Pancreas (tissue), 10 donors: ENCODE measurements at regions not wholly inside any gene's neighbourhood (a gene's known extent, or its start where the extent isn't known, plus 50 kb on each side); places are given as distances from the start of the nearest gene placed in this dataset.

Source experiments
- ATAC-seq, 4 donors: fragments of 200-7000 bp; cut with Tn5 transposase; one replicate each; pipeline versions ENCODE4 v1.8.0 to v1.9.1; 2020; ENCODE audit warnings: mild to moderate bottlenecking in 4 of 4, moderate library complexity in 4 of 4
- DNase-seq, 6 donors: peaks; one replicate each; pipeline ENCODE4 v3.0.0-alpha.2; 2020
- FAIRE-seq: peaks from 2 replicates; lab custom pipeline; 2012; peaks lifted over from hg19 to GRCh38; lab: Jason Lieb, UNC
- H3K27ac ChIP-seq, 4 donors: fragments of 200-600 bp; sonication (generic); 1 replicate in 3 of 4; 2 replicates in 1 of 4; pipeline versions ENCODE4 v1.5.0 to v1.8.0; 2020
- H3K27me3 ChIP-seq, 4 donors: fragments of 200-600 bp; one replicate each; pipeline ENCODE4 v1.8.0; 2021
- H3K36me3 ChIP-seq, 3 donors: fragments of 200-600 bp; sonication (generic) in 1 of 3; one replicate each; pipeline versions ENCODE4 v1.5.0 to v1.8.0; 2020 to 2021
- H3K4me1 ChIP-seq, 3 donors: fragments of 200-600 bp; one replicate each; pipeline ENCODE4 v1.8.0; 2021
- H3K4me3 ChIP-seq, 4 donors: fragments of 200-600 bp; sonication (generic) in 2 of 4; one replicate each; pipeline versions ENCODE4 v1.5.0 to v1.8.0; 2020 to 2021
- H3K9me3 ChIP-seq, 4 donors: fragments of 200-600 bp; one replicate each; pipeline ENCODE4 v1.8.0; 2021
- WGBS, 2 donors: extraction: QIAGEN DNeasy Blood & Tissue Kit; methylation state at CpG; one replicate each; pipeline ENCODE4 v1.1.7; 2013; 5-methylcytosine and 5-hydroxymethylcytosine counted together
- intact Hi-C, 3 donors: fragments of 100-400 bp; cut with DNase I; formaldehyde crosslinking; loops; one replicate each; pipeline versions ENCODE4 v1.11.1 to v1.14.2; 2022
- TF ChIP-seq, protein P1 (sequence below), 4 donors: fragments of 200-600 bp; sonication (generic) in 3 of 4; IDR thresholded peaks; one replicate each; pipeline versions ENCODE4 v1.5.0 to v1.8.0; 2021; ENCODE audit warnings: antibody characterized with exemption in 4 of 4
- donor health status: healthy with polysubstance abuse.
- donor health status: DM: no; HTN: no; CAD: no; lungs with moderate emphysema.
- donor health status: DM: no; HTN: no; CAD: no.
- donor health status: control.
- donor health status: control.
- donor health status: Bipolar disorder and iron deficiency.
- donor health status: DM: yes; HTN: yes; CAD: no.
- donor health status: DM: no; HTN: no; CAD: no.
- donor health status: DM: no; HTN: no; CAD: no.
- donor health status: DM: yes; HTN: yes; CAD: no.

DNA sequence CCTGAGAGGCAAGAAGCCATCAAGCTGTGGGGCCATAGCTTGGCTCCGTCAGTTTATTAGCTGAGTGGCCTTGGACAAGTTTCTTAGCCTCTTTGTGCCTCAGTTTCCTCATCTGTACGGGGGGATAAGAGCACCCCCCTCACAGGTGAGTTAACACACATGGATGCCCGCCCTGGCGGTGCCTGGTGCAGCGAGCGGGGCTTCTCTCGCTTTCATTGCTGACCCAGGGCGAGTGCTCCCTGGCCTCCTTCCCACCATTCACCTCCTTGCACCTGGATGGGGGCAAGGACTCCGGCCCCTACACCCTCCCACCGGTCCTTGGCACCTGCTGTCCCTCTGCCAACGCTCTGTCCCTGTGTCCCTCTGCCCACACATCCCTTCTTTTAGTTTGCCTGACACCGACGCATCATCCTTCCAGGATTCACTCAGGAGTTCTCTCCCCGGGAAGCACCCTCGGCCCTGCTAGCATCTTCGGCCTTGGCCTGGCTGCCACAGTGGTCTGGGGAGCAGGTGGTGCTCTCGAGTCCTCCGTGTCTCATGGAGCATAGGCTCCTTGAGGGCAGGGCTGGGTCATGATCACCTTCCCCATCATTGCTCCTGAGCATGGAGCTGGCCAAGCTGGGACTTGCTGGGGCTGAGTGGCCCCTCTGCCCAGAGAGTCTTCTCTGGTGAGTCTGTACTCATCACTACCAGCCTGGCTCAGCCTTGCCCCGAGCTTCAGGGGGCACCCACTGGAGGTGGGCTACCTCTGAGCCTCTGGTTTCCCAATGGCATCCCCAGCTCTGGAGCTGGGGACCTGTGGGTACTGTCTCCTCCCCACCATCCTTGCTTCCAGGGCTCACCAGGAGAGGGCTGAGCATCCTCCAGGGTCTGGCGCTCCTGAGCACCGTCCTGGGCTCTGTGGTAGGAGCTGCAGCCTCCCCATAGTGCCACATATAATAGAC lies 53.8 kb upstream of the SORCS2 start:
- no peaks in the 10 kb centered on the region for H3K36me3 ChIP-seq
- intact Hi-C loops: no loop called here
- no peak for FAIRE-seq

DNA sequence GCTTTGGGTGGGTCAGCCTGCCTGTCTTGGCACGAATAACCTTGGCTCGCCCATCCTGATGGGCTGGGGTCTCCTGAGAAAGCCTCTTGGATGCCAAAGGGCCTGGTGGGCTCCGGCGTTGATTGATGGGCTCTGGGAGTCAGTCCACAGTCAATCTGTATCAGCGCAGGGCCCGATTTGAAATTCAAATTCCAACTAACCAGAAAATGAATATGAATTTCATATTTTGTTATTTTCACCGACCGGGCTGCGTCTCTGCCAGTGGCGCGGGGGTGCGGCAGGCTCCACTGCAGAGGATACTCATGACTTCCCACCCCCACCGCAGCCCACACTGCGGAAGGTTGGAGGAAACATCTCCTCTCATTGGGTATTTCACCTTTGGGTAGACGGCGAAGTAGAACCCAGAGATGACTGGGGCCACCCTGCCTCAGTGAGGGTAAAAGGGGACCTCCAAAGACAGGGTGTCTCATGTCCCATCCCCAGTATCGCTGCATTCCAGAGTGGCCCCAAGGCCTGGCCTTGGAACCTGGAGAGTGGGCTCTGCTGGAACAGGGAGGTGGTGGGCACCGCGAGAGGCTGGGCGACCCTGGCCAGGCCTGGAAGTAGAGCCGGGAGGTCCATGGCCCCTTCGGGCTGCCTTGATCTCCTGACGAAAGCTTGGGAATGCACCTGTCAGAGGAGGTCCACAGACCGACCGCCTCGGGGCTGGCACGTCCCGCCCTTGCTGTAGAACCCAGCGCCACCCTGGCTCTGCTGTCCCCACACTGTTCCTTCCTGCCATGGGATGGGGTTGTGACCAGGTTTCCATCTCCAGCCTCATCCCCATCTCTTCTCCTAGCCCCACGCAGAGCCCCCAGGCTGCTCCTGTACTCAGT lies 54.8 kb upstream of the SORCS2 start:
- Histone ChIP-seq H3K36me3 (no peaks in the 10 kb centered on the region), H3K4me1 (no peaks in the 10 kb centered on the region), H3K27me3 (no peaks in the 10 kb centered on the region), H3K4me3 (no peak overlapping the region), H3K27ac (no peak overlapping the region), H3K9me3 (no peaks in the 10 kb centered on the region)
- TF ChIP-seq, protein P1, sequence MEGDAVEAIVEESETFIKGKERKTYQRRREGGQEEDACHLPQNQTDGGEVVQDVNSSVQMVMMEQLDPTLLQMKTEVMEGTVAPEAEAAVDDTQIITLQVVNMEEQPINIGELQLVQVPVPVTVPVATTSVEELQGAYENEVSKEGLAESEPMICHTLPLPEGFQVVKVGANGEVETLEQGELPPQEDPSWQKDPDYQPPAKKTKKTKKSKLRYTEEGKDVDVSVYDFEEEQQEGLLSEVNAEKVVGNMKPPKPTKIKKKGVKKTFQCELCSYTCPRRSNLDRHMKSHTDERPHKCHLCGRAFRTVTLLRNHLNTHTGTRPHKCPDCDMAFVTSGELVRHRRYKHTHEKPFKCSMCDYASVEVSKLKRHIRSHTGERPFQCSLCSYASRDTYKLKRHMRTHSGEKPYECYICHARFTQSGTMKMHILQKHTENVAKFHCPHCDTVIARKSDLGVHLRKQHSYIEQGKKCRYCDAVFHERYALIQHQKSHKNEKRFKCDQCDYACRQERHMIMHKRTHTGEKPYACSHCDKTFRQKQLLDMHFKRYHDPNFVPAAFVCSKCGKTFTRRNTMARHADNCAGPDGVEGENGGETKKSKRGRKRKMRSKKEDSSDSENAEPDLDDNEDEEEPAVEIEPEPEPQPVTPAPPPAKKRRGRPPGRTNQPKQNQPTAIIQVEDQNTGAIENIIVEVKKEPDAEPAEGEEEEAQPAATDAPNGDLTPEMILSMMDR (IDR thresholded peaks at IDR 0.05): no peak
- intact Hi-C loops: no loop called here
- FAIRE-seq: no peak
- 84 to 89% methylated on average over 30 of the region's 30 CpGs for WGBS, 2 donors
- no peak for ATAC-seq
- no peak for DNase-seq

More for the DNA sequence above, 53.8 kb upstream of the SORCS2 start:
- Histone ChIP-seq H3K9me3 (no peaks in the 10 kb centered on the region), H3K4me1 (no peaks in the 10 kb centered on the region), H3K27me3 (no peaks in the 10 kb centered on the region), H3K4me3 (no peak overlapping the region), H3K27ac (no peak overlapping the region)
- 80 to 83% methylated on average over 20 to 21 of the region's 21 CpGs for WGBS, 2 donors
- TF ChIP-seq, protein P1 (IDR thresholded peaks at IDR 0.05): no peak
- no peak for DNase-seq
- ATAC-seq: no peak

DNA sequence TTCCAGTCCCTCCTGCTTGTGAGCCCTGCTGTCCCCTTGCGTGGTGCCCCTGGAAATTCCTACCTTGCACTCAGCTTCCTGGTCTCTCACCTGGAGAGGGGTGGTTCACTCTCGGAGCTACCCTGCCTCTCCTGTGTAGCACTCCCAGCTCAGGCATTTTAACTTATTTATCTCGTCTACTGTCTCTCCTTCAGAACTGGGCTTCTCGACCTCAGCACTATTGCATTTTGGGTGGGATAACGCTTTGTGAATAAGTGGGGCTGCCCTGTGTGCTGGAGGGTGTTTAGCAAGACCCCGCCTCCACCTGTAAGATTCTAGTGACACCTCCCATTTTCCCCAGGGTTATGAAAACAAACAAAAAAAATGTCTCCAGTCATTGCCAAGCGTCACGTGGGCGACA lies 56.0 kb upstream of the SORCS2 start:
- no peaks in the 10 kb centered on the region for H3K36me3 ChIP-seq
- H3K27ac ChIP-seq: no peak overlapping the region
- H3K27me3 ChIP-seq: no peaks in the 10 kb centered on the region
- no peak for DNase-seq
- intact Hi-C loops: no loop called here
- TF ChIP-seq, protein P1 (IDR thresholded peaks at IDR 0.05): no peak
- no peaks in the 10 kb centered on the region for H3K4me1 ChIP-seq
- H3K9me3 ChIP-seq: no peaks in the 10 kb centered on the region
- ATAC-seq: no peak
- 54 to 57% methylated on average over 9 of the region's 9 CpGs for WGBS, 2 donors
- FAIRE-seq: no peak
- H3K4me3 ChIP-seq: no peak overlapping the region

DNA sequence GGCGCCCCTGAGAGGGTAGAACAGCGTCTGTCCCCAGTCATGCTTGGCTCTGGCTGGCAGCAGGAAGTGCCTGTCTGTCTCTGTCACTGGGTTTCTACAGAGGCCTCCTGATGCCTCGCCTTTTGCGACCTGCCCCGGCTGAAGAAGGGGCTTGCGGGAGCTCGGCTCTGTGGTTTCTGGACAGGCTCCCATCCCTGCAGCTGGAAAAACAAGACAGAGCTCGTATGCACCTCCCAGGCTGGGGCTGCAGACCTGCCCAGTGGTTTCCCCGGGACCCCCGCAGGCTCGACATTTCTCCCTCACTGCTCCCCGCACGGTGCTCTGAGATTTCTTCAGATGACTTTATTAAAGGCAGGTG lies 57.0 kb upstream of the SORCS2 start:
- WGBS, 2 donors: 71 to 77% methylated on average over 13 of the region's 13 CpGs
- TF ChIP-seq, protein P1 (IDR thresholded peaks at IDR 0.05): no peak
- FAIRE-seq: no peak
- no peak for ATAC-seq
- Histone ChIP-seq H3K27me3 (no peaks in the 10 kb centered on the region), H3K36me3 (no peaks in the 10 kb centered on the region), H3K4me3 (no peak overlapping the region), H3K4me1 (no peaks in the 10 kb centered on the region), H3K27ac (no peak overlapping the region), H3K9me3 (no peaks in the 10 kb centered on the region)
- intact Hi-C loops: no loop called here
- DNase-seq: no peak
